Midbrain (tissue), 1 donor: ENCODE measurements at regions not wholly inside any gene's neighbourhood (a gene's known extent, or its start where the extent isn't known, plus 50 kb on each side); places are given as distances from the start of the nearest gene placed in this dataset.

Experiments
- DNase-seq: peaks from one replicate; lab custom pipeline; 2025; lab: John Stamatoyannopoulos, UW

DNA sequence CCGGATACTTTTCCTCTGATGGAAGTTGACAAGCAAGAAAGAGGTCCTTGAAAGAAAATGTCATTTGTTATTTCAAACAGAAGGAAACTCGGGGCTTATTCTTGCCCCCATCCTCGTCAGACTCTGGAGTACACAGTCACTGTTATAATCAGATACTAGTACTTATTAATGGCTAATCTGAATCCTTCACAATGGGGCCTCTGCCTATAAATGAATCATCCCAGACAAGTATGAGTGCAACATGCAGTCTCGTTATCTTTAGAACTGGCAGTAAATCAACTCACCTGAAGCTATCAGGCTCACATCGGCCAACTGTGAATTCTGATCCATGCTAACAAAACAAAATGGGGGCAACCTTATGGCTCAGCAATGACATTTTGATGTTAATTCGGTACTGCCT is 216.7 kb downstream of the GRIN2B start:
- DNase-seq: no peak

- no peak for DNase-seq
Observed at GRCh38 chr12:13749389-13749788, 232.0 kb downstream of the GRIN2B start.

GRCh38 chr12:13745111-13745860 is 236.1 kb downstream of the GRIN2B start:
- DNase-seq: no peak

DNA sequence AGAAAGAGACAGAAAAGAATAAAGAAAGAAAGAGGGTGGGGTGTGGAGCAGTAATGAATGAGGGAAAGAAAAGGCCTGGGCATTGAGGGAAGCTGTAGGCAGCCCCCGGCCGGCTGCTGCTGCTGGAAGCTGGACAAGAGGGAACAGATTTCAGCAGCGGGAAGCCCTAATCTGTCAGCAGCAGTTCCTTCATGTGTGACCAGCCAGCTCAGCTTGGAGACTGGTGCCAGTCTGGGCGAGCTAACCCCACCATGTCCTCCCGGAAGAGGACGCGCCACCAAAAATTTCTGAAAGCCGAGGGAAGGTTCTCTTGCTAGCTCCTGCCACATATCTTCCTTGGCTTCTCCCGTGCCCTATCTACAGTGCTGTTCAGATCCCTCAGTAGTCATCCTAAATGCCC is 236.8 kb downstream of the GRIN2B start:
- DNase-seq: no peak

- no peak for DNase-seq
Observed at GRCh38 chr12:13740149-13740545, 241.3 kb downstream of the GRIN2B start.

DNA sequence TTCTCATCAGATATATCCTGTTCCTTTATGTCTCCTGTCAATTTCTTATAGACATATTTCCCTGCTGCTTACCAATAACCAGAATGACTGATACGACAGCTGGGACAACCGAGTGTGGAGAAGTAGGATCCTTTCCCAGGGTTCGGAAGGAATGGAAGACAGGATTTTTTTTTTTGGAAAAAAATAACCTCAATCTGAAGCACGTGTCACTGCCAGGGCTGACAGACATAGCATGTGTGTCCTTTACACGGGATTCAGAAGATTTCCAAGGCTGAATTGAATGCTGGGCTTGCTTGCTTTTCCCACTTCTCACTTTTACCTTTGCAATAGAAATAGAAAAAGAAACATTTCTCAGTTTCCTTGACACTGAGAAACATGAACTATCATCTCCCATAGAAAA is 245.7 kb downstream of the GRIN2B start:
- no peak for DNase-seq

GRCh38 chr12:13734584-13735152 is 246.7 kb downstream of the GRIN2B start:
- DNase-seq: no peak

DNA sequence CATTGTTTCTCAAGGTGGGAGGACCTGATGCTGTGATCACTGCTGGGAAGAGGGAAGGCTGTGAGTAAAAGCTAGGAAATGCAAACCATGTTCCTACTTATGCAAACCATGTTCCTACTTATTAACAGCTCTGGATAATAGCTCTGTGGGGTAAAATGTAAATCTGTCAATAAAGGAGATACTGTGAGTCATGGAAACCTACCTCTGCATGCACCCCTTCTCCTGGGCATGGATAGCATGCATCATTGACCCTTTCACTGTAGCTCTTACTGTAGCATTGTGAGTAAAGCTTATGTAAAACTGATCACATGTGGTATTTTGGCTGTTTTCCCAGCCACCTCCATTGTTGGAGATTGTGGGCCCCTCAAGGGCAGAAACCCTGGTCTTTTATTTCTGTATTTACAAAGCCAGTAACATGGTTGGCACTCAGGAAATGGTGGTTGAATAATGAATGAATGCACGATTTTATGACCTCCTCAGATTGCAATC is 253.7 kb downstream of the GRIN2B start:
- DNase-seq: no peak

- DNase-seq: no peak
Observed at GRCh38 chr12:13725049-13725448, 256.4 kb downstream of the GRIN2B start.

DNA sequence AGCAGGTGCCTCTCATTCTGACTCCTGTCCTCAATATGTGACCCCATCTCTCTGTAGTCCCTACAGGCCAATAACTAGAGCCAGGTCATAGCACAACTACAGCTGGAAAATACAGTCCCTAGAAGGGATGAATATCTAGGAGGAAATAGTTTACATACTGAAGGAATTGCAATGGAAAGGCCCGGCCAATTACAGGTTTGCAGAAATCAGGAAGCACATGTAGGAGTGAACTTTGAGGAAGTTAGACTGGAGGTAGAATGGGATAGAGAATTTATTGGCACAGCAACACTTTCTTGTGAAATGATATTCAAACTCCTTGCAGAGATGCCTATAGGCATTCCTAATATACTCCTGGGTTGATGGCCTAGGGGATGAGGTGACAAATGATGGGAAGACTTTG is 257.3 kb downstream of the GRIN2B start:
- no peak for DNase-seq

DNA sequence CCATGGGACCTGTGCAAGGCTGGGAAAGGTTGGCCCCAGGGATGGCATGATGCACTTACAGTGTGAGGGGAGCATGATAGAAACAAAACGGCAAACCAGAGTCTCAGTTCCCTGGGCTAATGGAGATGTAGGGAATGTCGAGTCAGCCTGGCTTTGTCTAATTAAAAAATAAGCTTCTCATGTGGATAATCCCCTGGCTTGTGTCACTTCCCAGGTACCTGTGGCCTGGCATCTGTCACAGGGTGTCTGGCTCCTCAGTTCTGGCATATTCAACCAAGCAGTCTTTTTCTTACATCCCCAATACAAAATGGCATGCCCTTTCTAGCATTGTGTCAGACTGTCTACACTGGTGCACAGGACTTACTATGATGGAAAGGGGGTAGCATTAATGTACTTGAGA is 261.4 kb downstream of the GRIN2B start:
- no peak for DNase-seq

DNA sequence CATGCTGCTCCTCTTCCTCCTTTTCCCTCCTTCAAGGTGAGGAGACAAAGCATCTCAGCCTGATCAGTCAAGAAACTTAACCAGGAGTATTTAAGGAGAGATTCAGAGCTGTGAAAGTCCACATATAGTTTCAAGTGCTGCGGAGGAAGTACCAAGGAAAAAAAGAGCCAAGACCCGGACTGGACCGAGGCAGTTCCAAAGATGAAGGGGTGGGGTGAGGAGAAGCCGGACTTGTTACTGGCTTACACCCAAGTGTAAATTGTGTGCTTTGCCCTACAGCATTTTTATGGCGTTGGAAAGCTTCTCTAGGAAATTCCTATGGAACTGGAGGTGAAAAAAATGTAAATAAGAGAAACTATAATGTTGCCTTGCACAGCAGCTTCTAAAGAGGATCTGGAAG is 263.1 kb downstream of the GRIN2B start:
- DNase-seq: no peak

GRCh38 chr12:13716119-13716518 is 265.3 kb downstream of the GRIN2B start:
- DNase-seq: no peak

DNA sequence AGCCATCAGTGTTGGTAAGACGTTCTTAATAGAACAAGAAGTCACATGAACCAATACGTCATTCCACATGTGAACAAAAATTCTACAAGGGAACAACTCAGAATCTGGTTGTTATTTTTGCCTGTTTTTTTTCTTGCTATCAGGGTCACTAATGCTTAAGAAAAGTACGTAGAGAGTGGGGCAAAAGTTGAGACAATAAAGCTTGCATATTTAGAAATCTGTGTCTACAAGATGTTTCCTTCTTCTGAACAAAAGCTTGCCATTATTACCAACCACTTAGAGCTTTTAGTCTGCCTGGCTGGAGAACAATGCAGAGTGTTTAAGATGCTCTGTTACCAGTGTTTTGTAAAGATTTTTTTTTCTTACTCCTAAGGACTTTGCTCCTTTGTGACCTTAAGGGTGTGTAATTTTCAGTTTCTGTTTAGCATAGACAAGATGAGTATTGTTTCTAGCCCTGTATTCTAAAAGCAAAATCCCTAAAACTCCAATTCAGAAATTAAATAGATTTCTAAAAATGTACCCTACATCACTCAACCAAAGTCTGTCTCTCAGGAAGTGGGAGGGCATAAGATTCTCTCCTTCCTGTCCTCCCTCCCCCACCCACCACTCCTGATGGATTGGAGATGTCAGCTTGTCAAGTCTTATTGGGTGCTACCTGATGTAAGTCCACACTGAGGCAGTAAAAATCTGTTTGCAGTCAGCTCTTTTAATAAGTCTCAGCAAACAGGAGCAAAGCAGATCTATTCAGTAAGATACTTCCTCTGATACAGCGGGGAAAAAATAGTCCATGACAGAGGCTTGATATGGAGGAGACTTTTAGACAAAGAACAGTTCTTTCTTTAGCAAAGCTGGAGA is 267.6 kb downstream of the GRIN2B start:
- DNase-seq: no peak

- no peak for DNase-seq
Observed at GRCh38 chr12:13707829-13708228, 273.6 kb downstream of the GRIN2B start.

DNA sequence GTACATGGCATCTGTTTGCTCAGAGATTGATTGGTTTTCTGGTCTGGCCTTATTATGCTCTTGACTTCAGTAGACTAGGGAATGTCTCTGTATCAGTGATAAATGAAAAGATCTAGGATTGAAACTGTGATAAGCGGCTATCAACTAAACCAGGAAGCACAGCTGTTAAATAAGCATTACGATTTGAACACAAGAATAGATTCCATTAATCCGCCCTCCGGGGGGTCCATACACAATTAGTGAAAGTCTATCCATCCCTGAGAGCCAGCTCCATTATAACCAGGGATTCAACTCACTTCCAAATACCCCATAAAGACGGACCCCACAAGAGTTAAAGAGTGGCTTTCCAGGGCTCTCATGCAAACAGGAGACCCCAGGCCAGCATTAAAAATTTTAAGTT is 279.0 kb downstream of the GRIN2B start:
- no peak for DNase-seq

DNA sequence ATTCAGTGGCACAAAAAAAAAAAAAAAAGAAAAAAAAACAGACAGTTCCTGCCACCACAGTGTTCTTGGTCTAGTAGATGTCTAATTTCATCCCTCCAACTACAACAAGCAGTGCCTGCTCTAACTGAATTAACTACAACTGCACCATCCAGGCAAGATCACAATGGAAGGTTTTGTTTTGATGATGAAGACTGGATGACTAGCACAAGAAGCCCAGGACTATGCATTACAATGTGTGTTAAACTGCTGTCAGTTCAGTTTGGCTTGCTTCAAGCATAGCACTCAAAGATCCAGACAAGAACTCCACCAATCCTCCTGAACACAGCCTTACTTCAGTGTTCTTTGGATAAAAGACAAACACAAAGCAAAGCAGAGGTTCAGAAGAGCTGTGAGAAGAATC is 279.9 kb downstream of the GRIN2B start:
- no peak for DNase-seq

DNA sequence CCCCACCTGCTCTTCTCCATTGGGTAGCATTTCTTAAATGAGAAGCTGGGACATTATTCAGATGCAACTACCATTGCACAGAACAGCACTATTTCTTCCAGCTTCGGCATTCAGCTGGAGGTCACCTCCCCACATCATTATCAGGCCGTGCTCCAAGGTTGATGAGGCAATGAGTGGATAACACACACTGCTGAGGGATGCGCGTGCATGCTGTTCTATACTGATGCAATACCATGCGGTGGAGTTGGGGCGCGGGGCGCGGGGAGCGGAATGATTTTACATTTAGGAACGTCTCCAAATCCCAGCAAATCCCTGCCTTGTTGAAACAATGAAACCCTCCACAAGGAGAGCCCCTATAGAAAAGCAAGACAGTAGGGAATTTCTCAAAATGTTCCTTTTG is 283.4 kb downstream of the GRIN2B start:
- DNase-seq: no peak

DNA sequence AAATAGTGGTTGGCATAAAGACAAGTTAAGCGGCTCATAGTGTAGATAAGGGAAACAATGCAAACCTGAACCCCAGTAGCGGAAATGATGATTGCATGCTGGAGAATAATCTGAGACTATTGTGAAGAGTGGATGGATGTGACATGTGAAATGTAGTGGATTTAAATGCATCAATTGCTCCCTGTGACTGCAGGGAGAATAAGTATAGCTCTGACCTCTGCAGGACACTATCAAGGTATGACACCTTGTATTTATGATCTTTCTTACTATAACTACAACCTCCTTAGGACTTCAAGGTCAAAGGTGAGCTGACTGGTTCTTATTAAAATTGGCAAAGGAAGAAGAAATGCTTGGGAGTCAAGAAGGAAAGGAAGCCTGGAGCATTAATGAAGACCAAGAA is 285.6 kb downstream of the GRIN2B start:
- no peak for DNase-seq

DNA sequence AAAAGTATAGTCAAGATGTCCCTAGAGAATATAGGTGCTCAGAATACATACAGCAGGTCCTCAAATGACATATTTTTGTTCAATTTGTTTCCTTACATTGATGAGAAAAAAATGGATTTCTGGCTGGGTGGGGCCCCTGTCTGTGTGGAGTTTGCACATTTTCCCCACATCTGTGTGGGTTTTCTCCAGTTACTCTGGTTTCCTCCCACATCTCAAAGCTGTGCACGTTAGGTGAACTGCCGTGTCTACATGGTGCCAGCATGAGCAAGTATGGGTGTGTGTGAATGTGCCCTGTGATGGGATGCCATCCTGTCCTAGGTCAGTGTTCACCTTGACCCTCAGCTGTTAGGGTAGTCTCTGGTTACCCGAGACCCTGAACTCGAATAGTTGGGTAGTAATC is 289.1 kb downstream of the GRIN2B start:
- no peak for DNase-seq

DNA sequence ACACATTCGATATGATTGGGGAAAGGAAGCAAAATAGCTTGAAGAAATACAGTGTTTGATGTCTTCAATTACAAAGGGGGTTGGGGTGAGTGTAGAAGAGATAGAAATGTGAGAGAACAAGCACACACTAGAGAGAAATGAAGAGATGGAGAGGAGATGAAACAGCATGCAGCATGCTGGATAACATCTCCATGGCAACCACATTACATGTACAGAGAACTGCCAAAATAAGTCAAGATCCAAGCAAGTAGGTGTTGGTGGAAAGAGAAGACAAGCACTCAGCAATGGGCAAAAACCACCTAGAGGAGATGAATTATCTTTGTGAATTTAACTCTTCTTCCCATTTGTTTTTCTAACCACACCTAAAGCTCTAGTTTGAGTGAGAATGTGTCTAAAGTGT is 289.8 kb downstream of the GRIN2B start:
- DNase-seq: no peak

GRCh38 chr12:13687633-13688032 is 293.8 kb downstream of the GRIN2B start:
- DNase-seq: no peak

GRCh38 chr12:13686260-13686659 is 295.1 kb downstream of the GRIN2B start:
- DNase-seq: no peak
